Ectodermal cell (in vitro differentiated cells): ENCODE measurements at regions not wholly inside any gene's neighbourhood (a gene's known extent, or its start where the extent isn't known, plus 50 kb on each side); places are given as distances from the start of the nearest gene placed in this dataset.

Experiments
- H3K27ac ChIP-seq: 2 replicates; pipeline ENCODE4 v1.7.0; 2013; ENCODE audit warnings: mild to moderate bottlenecking, low read depth, low read length; ENCODE audit not compliant: insufficient read depth, poor library complexity, severe bottlenecking
- H3K27me3 ChIP-seq: 2 replicates; pipeline ENCODE4 v1.7.0; 2013; ENCODE audit warnings: mild to moderate bottlenecking, low read length; ENCODE audit not compliant: insufficient read depth, control insufficient read depth, poor library complexity, severe bottlenecking
- H3K36me3 ChIP-seq: one replicate; pipeline ENCODE4 v1.7.0; 2013; ENCODE audit warnings: low read length; ENCODE audit not compliant: control insufficient read depth, insufficient read depth
- H3K4me1 ChIP-seq: one replicate; pipeline ENCODE4 v1.7.0; 2013; ENCODE audit warnings: low read length; ENCODE audit not compliant: control insufficient read depth, insufficient read depth
- H3K4me3 ChIP-seq: 2 replicates; pipeline ENCODE4 v1.7.0; 2013; ENCODE audit warnings: low read depth, low read length, control low read depth; ENCODE audit not compliant: insufficient read depth
- H3K9me3 ChIP-seq: 2 replicates; pipeline ENCODE4 v1.7.0; 2013; ENCODE audit warnings: mild to moderate bottlenecking, low read length, moderate library complexity; ENCODE audit not compliant: control insufficient read depth
- WGBS, 2 experiments: methylation state at CpG; one replicate each; pipeline ENCODE4 v1.1.7; 2013; ENCODE audit warnings: missing lambda C conversion rate in 2 of 2; 5-methylcytosine and 5-hydroxymethylcytosine counted together

DNA sequence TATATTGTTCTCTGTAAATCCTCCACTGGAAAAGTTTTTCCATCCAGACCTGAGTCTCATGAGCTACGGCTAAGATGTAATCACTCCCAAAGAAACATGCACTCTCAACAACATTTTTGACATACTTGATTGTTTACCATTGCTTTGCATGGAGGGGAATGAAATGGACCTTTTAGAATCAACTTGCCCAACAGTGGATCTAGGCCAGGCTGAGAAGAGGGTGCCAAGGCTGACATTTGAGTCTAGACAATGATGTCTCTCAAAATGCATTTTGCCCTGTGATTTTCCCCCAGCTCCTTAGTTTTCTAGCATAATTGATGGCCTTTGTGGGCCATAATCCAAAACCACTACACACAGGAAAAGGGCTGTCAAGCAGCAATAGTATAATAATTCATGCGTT, 297.9 kb upstream of the KLF6 start:
- peaks cover 18% of the 10 kb centered on the region for H3K4me1 ChIP-seq
- H3K27me3 ChIP-seq = no peaks in the 10 kb centered on the region
- no peaks in the 10 kb centered on the region for H3K36me3 ChIP-seq
- no peak overlapping the region for H3K27ac ChIP-seq
- H3K4me3 ChIP-seq = no peak overlapping the region
- H3K9me3 ChIP-seq = no peaks in the 10 kb centered on the region
- 94 to 100% methylated on average over 2 of the region's 2 CpGs for WGBS, 2 experiments

DNA sequence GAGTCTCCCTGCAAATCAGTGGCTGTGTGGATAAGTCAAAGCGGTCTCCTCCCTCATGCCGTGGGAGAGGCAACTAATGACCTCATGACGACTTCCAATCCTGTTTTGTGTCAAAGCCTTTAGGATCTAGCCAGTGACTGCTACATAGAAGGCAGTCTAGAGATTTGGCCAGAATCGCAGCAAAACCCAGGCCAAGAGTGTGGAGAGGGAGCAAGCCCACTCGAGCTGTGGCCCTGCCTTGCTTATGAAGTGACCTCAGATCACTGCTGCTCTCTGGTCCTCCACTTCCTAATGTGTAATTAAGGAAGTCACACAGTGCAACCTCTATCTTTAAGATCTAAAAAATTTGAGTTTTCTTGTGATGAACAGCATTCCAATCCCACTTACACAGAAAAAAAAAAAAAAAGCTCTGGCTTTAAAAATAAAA, 296.7 kb upstream of the KLF6 start:
- H3K27me3 ChIP-seq = no peaks in the 10 kb centered on the region
- 92 to 96% methylated on average over 5 of the region's 5 CpGs for WGBS, 2 experiments
- H3K27ac ChIP-seq = no peak overlapping the region
- H3K36me3 ChIP-seq = no peaks in the 10 kb centered on the region
- no peak overlapping the region for H3K4me3 ChIP-seq
- H3K9me3 ChIP-seq = no peaks in the 10 kb centered on the region
- peaks cover 13% of the 10 kb centered on the region for H3K4me1 ChIP-seq

- Histone ChIP-seq H3K36me3 (no peaks in the 10 kb centered on the region), H3K4me3 (no peak overlapping the region), H3K27me3 (no peaks in the 10 kb centered on the region), H3K27ac (no peak overlapping the region), H3K4me1 (peaks cover 4% of the 10 kb centered on the region), H3K9me3 (no peaks in the 10 kb centered on the region)
- WGBS, 2 experiments = 86 to 88% methylated on average over 7 of the region's 7 CpGs
Observed at GRCh38 chr10:4080225-4080805, 295.3 kb upstream of the KLF6 start.

DNA sequence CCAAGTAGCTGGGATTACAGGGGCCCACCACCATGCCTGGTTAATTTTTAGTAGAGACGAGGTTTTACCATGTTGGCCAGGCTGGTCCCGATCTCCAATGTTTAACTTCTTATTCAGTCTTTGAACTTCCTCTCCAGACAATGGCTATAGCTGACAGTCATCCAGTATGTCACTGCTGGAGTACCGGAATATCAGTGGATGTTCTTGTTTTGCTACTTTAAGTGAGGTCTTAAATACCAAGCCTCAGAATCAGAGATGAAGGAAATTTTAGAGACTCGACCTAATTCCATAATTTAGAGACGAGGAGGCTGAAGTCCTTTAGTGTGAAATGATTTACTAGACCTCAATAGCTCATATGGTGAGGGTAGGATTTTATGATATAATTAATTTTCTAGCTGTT, 294.8 kb upstream of the KLF6 start:
- Histone ChIP-seq H3K27me3 (no peaks in the 10 kb centered on the region), H3K9me3 (no peaks in the 10 kb centered on the region), H3K27ac (no peak overlapping the region), H3K4me3 (no peak overlapping the region), H3K4me1 (peaks cover 4% of the 10 kb centered on the region), H3K36me3 (no peaks in the 10 kb centered on the region)
- WGBS, 2 experiments = 91 to 96% methylated on average over 5 of the region's 5 CpGs

DNA sequence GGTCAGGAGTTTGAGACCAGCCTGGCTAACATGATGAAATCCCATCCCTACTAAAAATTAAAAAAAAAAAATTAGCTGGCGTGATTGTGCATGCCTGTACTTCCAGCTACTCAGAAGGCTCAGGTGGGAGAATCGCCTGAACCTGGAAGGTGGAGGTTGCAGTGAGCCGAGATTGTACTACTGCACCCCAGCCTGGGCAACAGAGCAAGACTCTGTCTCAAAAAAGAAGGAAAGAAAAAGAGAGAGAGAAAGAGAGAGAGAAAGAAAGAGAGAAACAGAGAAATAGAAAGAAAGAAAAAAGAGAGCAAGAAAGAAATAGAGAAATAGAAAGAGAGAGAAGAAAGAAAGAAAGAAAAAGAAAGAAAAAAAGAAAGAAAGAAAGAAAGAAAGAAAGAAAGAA, 292.8 kb upstream of the KLF6 start:
- Histone ChIP-seq H3K4me1 (no peaks in the 10 kb centered on the region), H3K36me3 (no peaks in the 10 kb centered on the region), H3K27ac (no peak overlapping the region), H3K9me3 (no peaks in the 10 kb centered on the region), H3K4me3 (no peak overlapping the region), H3K27me3 (no peaks in the 10 kb centered on the region)
- 90 to 91% methylated on average over 3 of the region's 3 CpGs for whole genome bisulfite sequencing, 2 experiments

DNA sequence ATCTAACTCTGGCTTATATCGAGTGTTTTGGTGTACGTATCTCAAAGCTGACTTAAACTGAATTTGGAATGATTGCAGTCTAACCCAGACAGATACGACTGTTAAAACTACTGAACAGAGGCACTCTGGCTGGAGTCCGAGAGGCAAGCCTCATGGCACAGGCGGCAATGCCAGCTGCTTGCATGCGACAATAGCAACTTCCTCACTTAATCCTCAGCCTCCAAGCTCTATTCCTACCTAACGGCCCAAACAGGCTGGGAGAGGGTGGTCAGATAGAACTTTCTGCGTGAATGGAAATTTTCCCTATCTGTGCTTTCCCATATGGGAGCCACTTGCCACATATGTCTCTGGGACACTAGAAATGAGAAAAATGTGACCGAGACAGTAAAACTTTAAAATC, 292.0 kb upstream of the KLF6 start:
- H3K36me3 ChIP-seq = no peaks in the 10 kb centered on the region
- no peaks in the 10 kb centered on the region for H3K4me1 ChIP-seq
- WGBS, 2 experiments = 95 to 97% methylated on average over 9 of the region's 9 CpGs
- H3K9me3 ChIP-seq = no peaks in the 10 kb centered on the region
- H3K27ac ChIP-seq = no peak overlapping the region
- no peaks in the 10 kb centered on the region for H3K27me3 ChIP-seq
- no peak overlapping the region for H3K4me3 ChIP-seq

- H3K9me3 ChIP-seq = no peaks in the 10 kb centered on the region
- no peaks in the 10 kb centered on the region for H3K4me1 ChIP-seq
- H3K27ac ChIP-seq = no peak overlapping the region
- WGBS, 2 experiments = 90 to 93% methylated on average over 6 to 7 of the region's 7 CpGs
- no peak overlapping the region for H3K4me3 ChIP-seq
- H3K36me3 ChIP-seq = no peaks in the 10 kb centered on the region
- no peaks in the 10 kb centered on the region for H3K27me3 ChIP-seq
Observed at GRCh38 chr10:4075443-4075842, 290.4 kb upstream of the KLF6 start.

- no peak overlapping the region for H3K4me3 ChIP-seq
- H3K9me3 ChIP-seq = no peaks in the 10 kb centered on the region
- WGBS, 2 experiments = 91 to 95% methylated on average over 9 to 10 of the region's 10 CpGs
- no peaks in the 10 kb centered on the region for H3K36me3 ChIP-seq
- H3K4me1 ChIP-seq = no peaks in the 10 kb centered on the region
- H3K27ac ChIP-seq = no peak overlapping the region
- no peaks in the 10 kb centered on the region for H3K27me3 ChIP-seq
Observed at GRCh38 chr10:4074545-4075407, 289.8 kb upstream of the KLF6 start.

- Histone ChIP-seq H3K4me1 (no peaks in the 10 kb centered on the region), H3K36me3 (no peaks in the 10 kb centered on the region), H3K9me3 (no peaks in the 10 kb centered on the region), H3K27ac (no peak overlapping the region), H3K4me3 (no peak overlapping the region), H3K27me3 (no peaks in the 10 kb centered on the region)
- WGBS, 2 experiments = 89 to 91% methylated on average over 1 of the region's 1 CpG
Observed at GRCh38 chr10:4073912-4074311, 288.9 kb upstream of the KLF6 start.

- Histone ChIP-seq H3K36me3 (no peaks in the 10 kb centered on the region), H3K9me3 (no peaks in the 10 kb centered on the region), H3K27ac (no peak overlapping the region), H3K27me3 (no peaks in the 10 kb centered on the region), H3K4me1 (no peaks in the 10 kb centered on the region), H3K4me3 (no peak overlapping the region)
- 90 to 91% methylated on average over 11 of the region's 11 CpGs for WGBS, 2 experiments
Observed at GRCh38 chr10:4070921-4071660, 286.1 kb upstream of the KLF6 start.
